ENCODE measurements at regions not wholly inside any gene's neighbourhood (a gene's known extent, or its start where the extent isn't known, plus 50 kb on each side); places are given as distances from the start of the nearest gene placed in this dataset.

GRCh38 chr18:44582456-44582855 is 98.2 kb upstream of the SETBP1 start (continued):
- TF ChIP-seq, protein P1, sequence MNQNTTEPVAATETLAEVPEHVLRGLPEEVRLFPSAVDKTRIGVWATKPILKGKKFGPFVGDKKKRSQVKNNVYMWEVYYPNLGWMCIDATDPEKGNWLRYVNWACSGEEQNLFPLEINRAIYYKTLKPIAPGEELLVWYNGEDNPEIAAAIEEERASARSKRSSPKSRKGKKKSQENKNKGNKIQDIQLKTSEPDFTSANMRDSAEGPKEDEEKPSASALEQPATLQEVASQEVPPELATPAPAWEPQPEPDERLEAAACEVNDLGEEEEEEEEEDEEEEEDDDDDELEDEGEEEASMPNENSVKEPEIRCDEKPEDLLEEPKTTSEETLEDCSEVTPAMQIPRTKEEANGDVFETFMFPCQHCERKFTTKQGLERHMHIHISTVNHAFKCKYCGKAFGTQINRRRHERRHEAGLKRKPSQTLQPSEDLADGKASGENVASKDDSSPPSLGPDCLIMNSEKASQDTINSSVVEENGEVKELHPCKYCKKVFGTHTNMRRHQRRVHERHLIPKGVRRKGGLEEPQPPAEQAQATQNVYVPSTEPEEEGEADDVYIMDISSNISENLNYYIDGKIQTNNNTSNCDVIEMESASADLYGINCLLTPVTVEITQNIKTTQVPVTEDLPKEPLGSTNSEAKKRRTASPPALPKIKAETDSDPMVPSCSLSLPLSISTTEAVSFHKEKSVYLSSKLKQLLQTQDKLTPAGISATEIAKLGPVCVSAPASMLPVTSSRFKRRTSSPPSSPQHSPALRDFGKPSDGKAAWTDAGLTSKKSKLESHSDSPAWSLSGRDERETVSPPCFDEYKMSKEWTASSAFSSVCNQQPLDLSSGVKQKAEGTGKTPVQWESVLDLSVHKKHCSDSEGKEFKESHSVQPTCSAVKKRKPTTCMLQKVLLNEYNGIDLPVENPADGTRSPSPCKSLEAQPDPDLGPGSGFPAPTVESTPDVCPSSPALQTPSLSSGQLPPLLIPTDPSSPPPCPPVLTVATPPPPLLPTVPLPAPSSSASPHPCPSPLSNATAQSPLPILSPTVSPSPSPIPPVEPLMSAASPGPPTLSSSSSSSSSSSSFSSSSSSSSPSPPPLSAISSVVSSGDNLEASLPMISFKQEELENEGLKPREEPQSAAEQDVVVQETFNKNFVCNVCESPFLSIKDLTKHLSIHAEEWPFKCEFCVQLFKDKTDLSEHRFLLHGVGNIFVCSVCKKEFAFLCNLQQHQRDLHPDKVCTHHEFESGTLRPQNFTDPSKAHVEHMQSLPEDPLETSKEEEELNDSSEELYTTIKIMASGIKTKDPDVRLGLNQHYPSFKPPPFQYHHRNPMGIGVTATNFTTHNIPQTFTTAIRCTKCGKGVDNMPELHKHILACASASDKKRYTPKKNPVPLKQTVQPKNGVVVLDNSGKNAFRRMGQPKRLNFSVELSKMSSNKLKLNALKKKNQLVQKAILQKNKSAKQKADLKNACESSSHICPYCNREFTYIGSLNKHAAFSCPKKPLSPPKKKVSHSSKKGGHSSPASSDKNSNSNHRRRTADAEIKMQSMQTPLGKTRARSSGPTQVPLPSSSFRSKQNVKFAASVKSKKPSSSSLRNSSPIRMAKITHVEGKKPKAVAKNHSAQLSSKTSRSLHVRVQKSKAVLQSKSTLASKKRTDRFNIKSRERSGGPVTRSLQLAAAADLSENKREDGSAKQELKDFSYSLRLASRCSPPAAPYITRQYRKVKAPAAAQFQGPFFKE (tag by site-specific recombination; IDR thresholded peaks at IDR 0.05; ENCODE audit: borderline replicate concordance) = no peak

- POLR2A ChIA-PET = no interaction called here
- TF ChIP-seq, protein P2, sequence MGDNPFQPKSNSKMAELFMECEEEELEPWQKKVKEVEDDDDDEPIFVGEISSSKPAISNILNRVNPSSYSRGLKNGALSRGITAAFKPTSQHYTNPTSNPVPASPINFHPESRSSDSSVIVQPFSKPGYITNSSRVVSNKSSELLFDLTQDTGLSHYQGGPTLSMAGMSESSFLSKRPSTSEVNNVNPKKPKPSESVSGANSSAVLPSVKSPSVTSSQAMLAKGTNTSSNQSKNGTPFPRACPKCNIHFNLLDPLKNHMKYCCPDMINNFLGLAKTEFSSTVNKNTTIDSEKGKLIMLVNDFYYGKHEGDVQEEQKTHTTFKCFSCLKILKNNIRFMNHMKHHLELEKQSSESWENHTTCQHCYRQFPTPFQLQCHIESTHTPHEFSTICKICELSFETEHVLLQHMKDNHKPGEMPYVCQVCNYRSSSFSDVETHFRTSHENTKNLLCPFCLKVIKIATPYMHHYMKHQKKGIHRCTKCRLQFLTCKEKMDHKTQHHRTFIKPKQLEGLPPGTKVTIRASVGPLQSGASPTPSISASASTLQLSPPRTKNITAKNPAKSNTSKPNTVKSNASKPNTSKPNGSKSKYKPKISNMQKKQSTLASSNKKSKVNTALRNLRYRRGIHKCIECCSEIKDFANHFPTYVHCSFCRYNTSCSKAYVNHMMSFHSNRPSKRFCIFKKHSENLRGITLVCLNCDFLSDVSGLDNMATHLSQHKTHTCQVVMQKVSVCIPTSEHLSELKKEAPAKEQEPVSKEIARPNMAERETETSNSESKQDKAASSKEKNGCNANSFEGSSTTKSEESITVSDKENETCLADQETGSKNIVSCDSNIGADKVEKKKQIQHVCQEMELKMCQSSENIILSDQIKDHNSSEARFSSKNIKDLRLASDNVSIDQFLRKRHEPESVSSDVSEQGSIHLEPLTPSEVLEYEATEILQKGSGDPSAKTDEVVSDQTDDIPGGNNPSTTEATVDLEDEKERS (tag by site-specific recombination; IDR thresholded peaks at IDR 0.05) = no peak
- TF ChIP-seq ZNF174 (tag by site-specific recombination; IDR thresholded peaks at IDR 0.05) = no peak
- no peak for TF ChIP-seq ZNF561 (tag by site-specific recombination; IDR thresholded peaks at IDR 0.05; ENCODE audit: borderline replicate concordance)
- no peak for TF ChIP-seq ZNF777 (tag by site-specific recombination; IDR thresholded peaks at IDR 0.05; ENCODE audit: borderline replicate concordance)
- no peak for TF ChIP-seq KLF9 (tag by site-specific recombination; IDR thresholded peaks at IDR 0.05; ENCODE audit: low read depth)
- TF ChIP-seq YY2 (tag by site-specific recombination; IDR thresholded peaks at IDR 0.05) = no peak
- no peak for TF ChIP-seq TRIM28 (IDR thresholded peaks at IDR 0.05; ENCODE audit: borderline replicate concordance, low read length)
- TF ChIP-seq ZNF513 (tag by site-specific recombination; IDR thresholded peaks at IDR 0.05) = no peak
- no peak for TF ChIP-seq ZNF37A (tag by site-specific recombination; IDR thresholded peaks at IDR 0.05)
- TF ChIP-seq, protein P3, sequence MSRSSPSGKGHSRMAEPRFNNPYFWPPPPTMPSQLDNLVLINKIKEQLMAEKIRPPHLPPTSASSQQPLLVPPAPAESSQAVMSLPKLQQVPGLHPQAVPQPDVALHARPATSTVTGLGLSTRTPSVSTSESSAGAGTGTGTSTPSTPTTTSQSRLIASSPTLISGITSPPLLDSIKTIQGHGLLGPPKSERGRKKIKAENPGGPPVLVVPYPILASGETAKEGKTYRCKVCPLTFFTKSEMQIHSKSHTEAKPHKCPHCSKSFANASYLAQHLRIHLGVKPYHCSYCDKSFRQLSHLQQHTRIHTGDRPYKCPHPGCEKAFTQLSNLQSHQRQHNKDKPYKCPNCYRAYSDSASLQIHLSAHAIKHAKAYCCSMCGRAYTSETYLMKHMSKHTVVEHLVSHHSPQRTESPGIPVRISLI (tag by site-specific recombination; IDR thresholded peaks at IDR 0.05) = no peak
- no peak for TF ChIP-seq ZNF449 (tag by site-specific recombination; IDR thresholded peaks at IDR 0.05)
- no peak for TF ChIP-seq ZNF747 (tag by site-specific recombination; IDR thresholded peaks at IDR 0.05)
- TF ChIP-seq ZNF76 (tag by site-specific recombination; IDR thresholded peaks at IDR 0.05; ENCODE audit: borderline replicate concordance, low read depth) = no peak
- TF ChIP-seq ZNF555 (tag by site-specific recombination; conservative IDR thresholded peaks at IDR 0.05) = no peak
- H3K4me1 ChIP-seq (ENCODE audit: control insufficient read depth, insufficient read depth, low read length) = no peaks in the 10 kb centered on the region; the same call in 1 of the 2 replicates
- no peak overlapping the region for H3K27ac ChIP-seq (ENCODE audit: extremely low read depth, low read depth, low read length)
- no peaks in the 10 kb centered on the region for H3K9me3 ChIP-seq (ENCODE audit: control insufficient read depth, insufficient read depth, low read depth, low read length)
- CTCF ChIA-PET = no interaction called here
- no peaks in the 10 kb centered on the region for H3K36me3 ChIP-seq (ENCODE audit: control insufficient read depth in 2 of 2, insufficient read depth in 1 of 2, low read length in 2 of 2)
- H3K4me3 ChIP-seq (ENCODE audit: low read depth, low read length) = no peak overlapping the region
These were observed 95.8 kb upstream of the SETBP1 start for GRCh38 chr18:44584900-44585299.

Data from HEK293 (cell line).